PC-9 (cell line): ENCODE measurements at regions not wholly inside any gene's neighbourhood (a gene's known extent, or its start where the extent isn't known, plus 50 kb on each side); places are given as distances from the start of the nearest gene placed in this dataset.

Experiments
- CTCF ChIP-seq: fragments of 200-600 bp; sonication (generic); conservative IDR thresholded peaks from 2 replicates; pipeline ENCODE4 v1.6.1; 2017; ENCODE audit warnings: mixed run types, antibody characterized with exemption, mild to moderate bottlenecking, moderate library complexity
- EZH2 ChIP-seq: fragments of 200-600 bp; sonication (generic); IDR thresholded peaks from 2 replicates; pipeline ENCODE4 v1.8.0; 2017; ENCODE audit warnings: antibody characterized with exemption, low read depth

- TF ChIP-seq CTCF: no peak
- TF ChIP-seq EZH2: no peak
Measured at GRCh38 chr9:88747768-88748167, 212.8 kb downstream of the NXNL2 start.
